ENCODE measurements at regions not wholly inside any gene's neighbourhood (a gene's known extent, or its start where the extent isn't known, plus 50 kb on each side); places are given as distances from the start of the nearest gene placed in this dataset.
"Not testable (repeated sequence)": the region's sequence is repeated elsewhere in the genome, so short reads cannot be mapped to it uniquely, and the experiment has no call there.

DNA sequence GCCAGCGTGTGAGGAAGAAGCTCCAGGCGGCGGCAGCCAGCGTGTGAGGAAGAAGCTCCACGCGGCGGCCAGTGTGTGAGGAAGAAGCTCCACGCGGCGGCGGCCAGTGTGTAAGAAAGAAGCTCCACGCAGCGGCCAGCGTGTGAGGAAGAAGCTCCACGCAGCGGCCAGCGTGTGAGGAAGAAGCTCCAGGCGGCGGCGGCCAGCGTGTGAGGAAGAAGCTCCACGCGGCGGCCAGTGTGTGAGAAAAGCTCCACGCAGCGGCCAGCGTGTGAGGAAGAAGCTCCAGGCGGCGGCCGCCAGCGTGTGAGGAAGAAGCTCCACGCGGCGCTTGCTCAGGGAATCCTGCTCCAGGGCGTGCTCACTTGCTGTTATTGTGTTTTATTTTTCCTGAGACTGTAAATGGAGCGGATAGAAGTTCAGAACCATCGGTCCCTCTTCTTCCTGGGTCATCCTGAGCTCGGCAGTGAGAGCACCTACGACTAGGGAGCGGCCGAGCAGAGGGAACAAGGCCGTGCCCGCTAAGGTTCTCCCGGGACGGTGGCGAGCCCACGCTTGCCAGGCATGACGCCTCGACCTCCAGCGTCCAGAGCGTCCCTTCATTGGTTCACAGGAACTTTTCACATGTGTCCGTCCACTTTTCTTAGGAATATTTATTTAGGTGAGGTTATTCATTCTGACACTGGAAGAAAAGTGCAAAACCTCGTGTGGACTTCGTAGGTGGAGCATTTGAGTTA lies 94.2 kb downstream of the TMEM18 start:
- no peak overlapping the region for H3K4me2 ChIP-seq
- H3K9ac ChIP-seq: no peak overlapping the region
- H3K4me1 ChIP-seq (ENCODE audit: control insufficient read depth in 1 of 2, insufficient read depth in 2 of 2, low read depth in 1 of 2, low read length in 1 of 2): peaks cover 0 to 38% of the 10 kb centered on the region in 2 experiments; a peak in 2 of 4 replicates
- CTCF ChIA-PET: interaction anchor here (0.6 to 1.5 kb wide), 4 partner anchors 9 to 55 kb away, joined by 3 to 5 read pairs (median 3); no protein-coding TSS in a partner anchor
- no peak for DNase-seq
- H3K79me2 ChIP-seq (ENCODE audit: insufficient read depth): no peaks in the 10 kb centered on the region
- H2AFZ ChIP-seq (ENCODE audit: low read depth): no peak overlapping the region
- POLR2A ChIA-PET: no interaction called here
- WGBS (ENCODE audit: low lambda C conversion rate): 78% methylated on average over 54 of the region's 54 CpGs
- no peaks in the 10 kb centered on the region for H3K27me3 ChIP-seq (ENCODE audit: insufficient read depth)
- no peak for TF ChIP-seq FOXM1 (IDR thresholded peaks at IDR 0.05; ENCODE audit: low read depth)
- no peak for TF ChIP-seq POLR2AphosphoS5 (IDR thresholded peaks at IDR 0.05; ENCODE audit: low read depth, low read length)
- TF ChIP-seq FOXJ3 (CRISPR knock-in tag; IDR thresholded peaks at IDR 0.05): no peak
- no peak for TF ChIP-seq FOSL2 (IDR thresholded peaks at IDR 0.05; ENCODE audit: borderline replicate concordance, low read depth)
- TF ChIP-seq SMC3 (IDR thresholded peaks at IDR 0.05; ENCODE audit: low read depth, low read length): no peak
- no peak for TF ChIP-seq EP300 (IDR thresholded peaks at IDR 0.05; ENCODE audit: borderline replicate concordance in 1 of 2, low read depth in 1 of 2, low read length in 1 of 2)
- TF ChIP-seq, protein P1, sequence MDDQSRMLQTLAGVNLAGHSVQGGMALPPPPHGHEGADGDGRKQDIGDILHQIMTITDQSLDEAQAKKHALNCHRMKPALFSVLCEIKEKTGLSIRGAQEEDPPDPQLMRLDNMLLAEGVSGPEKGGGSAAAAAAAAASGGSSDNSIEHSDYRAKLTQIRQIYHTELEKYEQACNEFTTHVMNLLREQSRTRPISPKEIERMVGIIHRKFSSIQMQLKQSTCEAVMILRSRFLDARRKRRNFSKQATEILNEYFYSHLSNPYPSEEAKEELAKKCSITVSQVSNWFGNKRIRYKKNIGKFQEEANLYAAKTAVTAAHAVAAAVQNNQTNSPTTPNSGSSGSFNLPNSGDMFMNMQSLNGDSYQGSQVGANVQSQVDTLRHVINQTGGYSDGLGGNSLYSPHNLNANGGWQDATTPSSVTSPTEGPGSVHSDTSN (IDR thresholded peaks at IDR 0.05): no peak
- no peak for TF ChIP-seq MXI1 (IDR thresholded peaks at IDR 0.05; ENCODE audit: low read depth, low read length)
- TF ChIP-seq, protein P2, sequence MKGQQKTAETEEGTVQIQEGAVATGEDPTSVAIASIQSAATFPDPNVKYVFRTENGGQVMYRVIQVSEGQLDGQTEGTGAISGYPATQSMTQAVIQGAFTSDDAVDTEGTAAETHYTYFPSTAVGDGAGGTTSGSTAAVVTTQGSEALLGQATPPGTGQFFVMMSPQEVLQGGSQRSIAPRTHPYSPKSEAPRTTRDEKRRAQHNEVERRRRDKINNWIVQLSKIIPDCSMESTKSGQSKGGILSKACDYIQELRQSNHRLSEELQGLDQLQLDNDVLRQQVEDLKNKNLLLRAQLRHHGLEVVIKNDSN (IDR thresholded peaks at IDR 0.05; ENCODE audit: borderline replicate concordance, low read depth): no peak
- no peak for TF ChIP-seq YY1 (IDR thresholded peaks at IDR 0.05; ENCODE audit: low read depth)
- TF ChIP-seq GATA2 (CRISPR knock-in tag; IDR thresholded peaks at IDR 0.05): no peak
- TF ChIP-seq CHD2 (IDR thresholded peaks at IDR 0.05; ENCODE audit: low read length, partially characterized antibody): no peak
- TF ChIP-seq, protein P3, sequence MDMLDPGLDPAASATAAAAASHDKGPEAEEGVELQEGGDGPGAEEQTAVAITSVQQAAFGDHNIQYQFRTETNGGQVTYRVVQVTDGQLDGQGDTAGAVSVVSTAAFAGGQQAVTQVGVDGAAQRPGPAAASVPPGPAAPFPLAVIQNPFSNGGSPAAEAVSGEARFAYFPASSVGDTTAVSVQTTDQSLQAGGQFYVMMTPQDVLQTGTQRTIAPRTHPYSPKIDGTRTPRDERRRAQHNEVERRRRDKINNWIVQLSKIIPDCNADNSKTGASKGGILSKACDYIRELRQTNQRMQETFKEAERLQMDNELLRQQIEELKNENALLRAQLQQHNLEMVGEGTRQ (IDR thresholded peaks at IDR 0.05; ENCODE audit: borderline replicate concordance, low read depth, low read length): no peak
- H4K20me1 ChIP-seq (ENCODE audit: insufficient read depth): no peaks in the 10 kb centered on the region
- H3K9me2 ChIP-seq: no peaks in the 10 kb centered on the region
- H3F3A ChIP-seq (replicated peaks; ENCODE audit: insufficient read depth): no peaks in the 10 kb centered on the region
- no peak overlapping the region for H3K27ac ChIP-seq (ENCODE audit: low read depth in 2 of 2, low read length in 1 of 2)
- no peak overlapping the region for H3K4me3 ChIP-seq (ENCODE audit: low read depth in 2 of 2, low read length in 1 of 2)
- no peaks in the 10 kb centered on the region for H3K9me3 ChIP-seq
- no peaks in the 10 kb centered on the region for H3K36me3 ChIP-seq (replicated peaks in 1 of 2; ENCODE audit: control insufficient read depth in 1 of 2, insufficient read depth in 2 of 2, low read length in 1 of 2)

DNA sequence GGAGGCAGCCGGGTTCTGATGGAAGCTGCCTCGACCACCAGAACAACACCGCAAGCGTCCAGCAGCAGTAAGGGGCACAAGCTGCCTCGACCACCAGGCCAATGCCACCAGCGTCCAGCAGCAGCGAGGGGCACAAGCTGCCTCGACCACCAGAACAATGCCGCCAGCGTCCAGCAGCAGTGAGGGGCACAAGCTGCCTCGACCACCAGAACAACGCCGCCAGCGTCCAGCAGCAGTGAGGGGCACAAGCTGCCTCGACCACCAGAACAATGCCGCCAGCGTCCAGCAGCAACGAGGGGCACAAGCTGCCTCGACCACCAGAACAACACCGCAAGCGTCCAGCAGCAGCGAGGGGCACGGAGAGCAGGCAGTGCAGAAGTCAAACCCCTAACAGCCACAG lies 94.9 kb downstream of the TMEM18 start:
- 62% methylated on average over 23 of the region's 23 CpGs for WGBS (ENCODE audit: low lambda C conversion rate)
- H3K4me1 ChIP-seq (ENCODE audit: control insufficient read depth in 1 of 2, insufficient read depth in 2 of 2, low read depth in 1 of 2, low read length in 1 of 2): peaks cover 0 to 32% of the 10 kb centered on the region in 2 experiments; a peak in 2 of 4 replicates
- CTCF ChIA-PET: interaction anchor here (0.6 to 1.5 kb wide), 4 partner anchors 8 to 56 kb away, joined by 3 to 5 read pairs (median 3); no protein-coding TSS in a partner anchor
- H4K20me1 ChIP-seq (ENCODE audit: insufficient read depth); H3K4me3 ChIP-seq (ENCODE audit: low read depth in 2 of 2, low read length in 1 of 2); H3K36me3 ChIP-seq (replicated peaks in 1 of 2; ENCODE audit: control insufficient read depth in 1 of 2, insufficient read depth in 2 of 2, low read length in 1 of 2); H3K9me2 ChIP-seq; H3K9me3 ChIP-seq; DNase-seq; H3K4me2 ChIP-seq; H3K27ac ChIP-seq (ENCODE audit: low read depth in 2 of 2, low read length in 1 of 2); H3K79me2 ChIP-seq (ENCODE audit: insufficient read depth); H3F3A ChIP-seq (replicated peaks; ENCODE audit: insufficient read depth); H3K9ac ChIP-seq; H3K27me3 ChIP-seq (ENCODE audit: insufficient read depth); H2AFZ ChIP-seq (ENCODE audit: low read depth): not testable (repeated sequence)
- POLR2A ChIA-PET: interaction anchor here (0.8 kb wide), 1 partner anchor 30 kb away, joined by 3 read pairs; no protein-coding TSS in a partner anchor
